HepG2 (cell line): ENCODE measurements at regions not wholly inside any gene's neighbourhood (a gene's known extent, or its start where the extent isn't known, plus 50 kb on each side); places are given as distances from the start of the nearest gene placed in this dataset.

ENCODE experiments used
- ATAC-seq: fragments of 200-7000 bp; cut with Tn5 transposase; 3 replicates; pipeline ENCODE4 v1.9.1; 2020; ENCODE audit warnings: mild to moderate bottlenecking, moderate library complexity
- BruUV-seq: library from RNA; stranded (reverse); fragments of 400-500 nt; replicated peaks from 2 replicates; lab custom pipeline; 2021; lab: Mats Ljungman, UMichigan
- CTCF ChIA-PET: fragments of 300-600 bp; formaldehyde crosslinking; extraction: SDS; loops from one replicate; lab custom pipeline; 2021; ENCODE audit warnings: low total read pairs, inconsistent platforms, low intra/inter-chr PET ratio; lab: Yijun Ruan, JAX
- POLR2A ChIA-PET: fragments of 350-600 bp; sonication (Branson Sonifier 250); formaldehyde crosslinking; loops from one replicate; lab custom pipeline; 2020; ENCODE audit warnings: antibody characterized with exemption, inconsistent platforms; lab: Yijun Ruan, JAX
- DNase-seq: peaks from one replicate; pipeline ENCODE4 v3.0.0-alpha.2; 2015; ENCODE audit warnings: low spot score
- FAIRE-seq: peaks from 3 replicates; lab custom pipeline; 2011; peaks lifted over from hg19 to GRCh38; lab: Jason Lieb, UNC
- H2AFZ ChIP-seq: one replicate; pipeline ENCODE4 v1.6.1; 2011; ENCODE audit warnings: low read length, inconsistent platforms
- H3K27ac ChIP-seq: fragments of 300-600 bp; 3 replicates; pipeline ENCODE4 v1.8.0; 2011; ENCODE audit warnings: mixed run types, mild to moderate bottlenecking, mixed read lengths, low read length, inconsistent platforms; ENCODE audit not compliant: insufficient read depth; ENCODE audit errors: extremely low read length
- H3K27me3 ChIP-seq, 2 experiments: fragments of 200-600 bp in 1 of 2; 2 replicates in 1 of 2; 3 replicates in 1 of 2; pipeline versions ENCODE4 v1.6.0 to v1.8.0; 2011; ENCODE audit warnings: low read length in 2 of 2, mild to moderate bottlenecking in 2 of 2, moderate library complexity in 2 of 2, inconsistent platforms in 1 of 2; ENCODE audit not compliant: insufficient read depth in 2 of 2, control insufficient read depth in 1 of 2
- H3K36me3 ChIP-seq, 2 experiments: fragments of 200-600 bp in 1 of 2; replicated peaks in 1 of 2; 2 replicates in 1 of 2; 3 replicates in 1 of 2; pipeline versions ENCODE4 v1.5.1 to v1.8.0; 2011; ENCODE audit warnings: low read length in 2 of 2, inconsistent platforms in 1 of 2; ENCODE audit not compliant: insufficient read depth in 2 of 2, control insufficient read depth in 1 of 2
- H3K4me1 ChIP-seq: 2 replicates; pipeline ENCODE4 v1.5.1; 2012; ENCODE audit warnings: low read length, inconsistent platforms; ENCODE audit not compliant: insufficient read depth
- H3K4me2 ChIP-seq: 2 replicates; pipeline ENCODE4 v1.6.0; 2011; ENCODE audit warnings: low read depth, low read length, inconsistent platforms
- H3K4me3 ChIP-seq, 3 experiments: fragments of 200-600 bp in 1 of 3; sonication (generic), shearing (Covaris generic) in 1 of 3; replicated peaks in 1 of 3; 2 replicates each; pipeline ENCODE4 v1.5.1; 2011 to 2016; ENCODE audit warnings: low read length in 3 of 3, inconsistent platforms in 2 of 3, low read depth in 2 of 3, mild to moderate bottlenecking in 2 of 3, control low read depth in 1 of 3, mixed read lengths in 1 of 3; ENCODE audit not compliant: insufficient read depth in 1 of 3
- H3K79me2 ChIP-seq: one replicate; pipeline ENCODE4 v1.6.1; 2011; ENCODE audit warnings: low read length, inconsistent platforms; ENCODE audit not compliant: insufficient read depth
- H3K9ac ChIP-seq: 2 replicates; pipeline ENCODE4 v1.6.0; 2011; ENCODE audit warnings: mild to moderate bottlenecking, low read depth, low read length, inconsistent platforms; ENCODE audit not compliant: insufficient read depth
- H3K9me3 ChIP-seq: 2 replicates; pipeline ENCODE4 v1.5.1; 2012; ENCODE audit warnings: mild to moderate bottlenecking, low read length
- H4K20me1 ChIP-seq: 2 replicates; pipeline ENCODE4 v1.6.0; 2011; ENCODE audit warnings: inconsistent platforms, mild to moderate bottlenecking, low read length, moderate library complexity; ENCODE audit not compliant: insufficient read depth
- AKAP8 ChIP-seq: sonication (generic); formaldehyde crosslinking; IDR thresholded peaks from 2 replicates; pipeline ENCODE4 v1.5.1; 2020; ENCODE audit warnings: mild to moderate bottlenecking, missing genetic modification reagents
- CREB1 ChIP-seq, 2 experiments: fragments of 450-650 bp in 1 of 2; IDR thresholded peaks; 2 replicates each; pipeline ENCODE4 v1.6.1; 2016 to 2017; ENCODE audit warnings: control low read depth in 1 of 2, mild to moderate bottlenecking in 1 of 2, missing compliant biosample characterization in 1 of 2, missing genetic modification characterization in 1 of 2
- FIP1L1 ChIP-seq: fragments of 200-400 bp; formaldehyde crosslinking; IDR thresholded peaks from 2 replicates; pipeline ENCODE4 v1.6.1; 2018; ENCODE audit warnings: low read depth, mild to moderate bottlenecking, low read length, moderate library complexity, borderline replicate concordance; ENCODE audit not compliant: insufficient read depth
- FOXA1 ChIP-seq, 2 experiments: fragments of 450-650 bp in 1 of 2; sonication (generic) in 1 of 2; formaldehyde crosslinking in 1 of 2; IDR thresholded peaks; 2 replicates each; pipeline versions ENCODE4 v1.4.0 to v1.6.1; 2016 to 2020; ENCODE audit warnings: missing genetic modification reagents in 1 of 2
- FOXO1 ChIP-seq: sonication (generic); formaldehyde crosslinking; IDR thresholded peaks from 2 replicates; pipeline ENCODE4 v1.4.0; 2020; ENCODE audit warnings: missing genetic modification reagents
- KLF9 ChIP-seq: IDR thresholded peaks from 2 replicates; pipeline ENCODE4 v1.6.1; 2016; ENCODE audit warnings: low read depth
- PLRG1 ChIP-seq: fragments of 450-650 bp; conservative IDR thresholded peaks from 2 replicates; pipeline ENCODE4 v1.6.1; 2016
- RARG ChIP-seq: sonication (generic); formaldehyde crosslinking; IDR thresholded peaks from 2 replicates; pipeline ENCODE4 v1.4.0; 2020; ENCODE audit warnings: low read depth, mild to moderate bottlenecking, missing genetic modification reagents
- ZEB1 ChIP-seq: IDR thresholded peaks from 2 replicates; pipeline ENCODE4 v1.6.1; 2012; ENCODE audit warnings: mild to moderate bottlenecking, low read depth, inconsistent platforms; ENCODE audit not compliant: insufficient replicate concordance
- ZNF292 ChIP-seq: sonication (generic); formaldehyde crosslinking; IDR thresholded peaks from 2 replicates; pipeline ENCODE4 v1.8.1; 2022; ENCODE audit warnings: mild to moderate bottlenecking, low read depth, missing genetic modification reagents, borderline replicate concordance
- ZNF619 ChIP-seq: sonication (generic); formaldehyde crosslinking; IDR thresholded peaks from 2 replicates; pipeline ENCODE4 v1.4.0; 2020; ENCODE audit warnings: mild to moderate bottlenecking, missing genetic modification reagents
- ZNF841 ChIP-seq: sonication (generic); formaldehyde crosslinking; IDR thresholded peaks from 2 replicates; pipeline ENCODE4 v1.8.1; 2023; ENCODE audit warnings: missing genetic modification reagents, borderline replicate concordance
- WGBS: methylation state at CpG from one replicate; pipeline ENCODE4 v1.1.6; 2017; ENCODE audit warnings: low lambda C conversion rate; 5-methylcytosine and 5-hydroxymethylcytosine counted together
- in situ Hi-C: cut with HindIII; loops from 2 replicates; pipeline ENCODE4 v1.10.0; 2017; ENCODE audit warnings: low pct_unique_long_range_greater_than_20kb; ENCODE audit not compliant: extremely low pct_ligation_motif_present
- intact Hi-C: fragments of 100-400 bp; cut with micrococcal nuclease; formaldehyde crosslinking; loops from one replicate; pipeline ENCODE4 v1.10.0; 2022; ENCODE audit not compliant: unreplicated experiment
- TF ChIP-seq, protein P1 (sequence below): sonication (generic); formaldehyde crosslinking; IDR thresholded peaks from 2 replicates; pipeline ENCODE4 v1.8.1; 2023; ENCODE audit warnings: mild to moderate bottlenecking, missing genetic modification reagents
- TF ChIP-seq, protein P2 (sequence below): sonication (generic); formaldehyde crosslinking; conservative IDR thresholded peaks from 2 replicates; pipeline ENCODE4 v1.4.0; 2020; ENCODE audit warnings: missing genetic modification reagents
- TF ChIP-seq, protein P3 (sequence below): sonication (generic); formaldehyde crosslinking; IDR thresholded peaks from 2 replicates; pipeline ENCODE4 v1.4.0; 2020; ENCODE audit warnings: missing genetic modification reagents

DNA sequence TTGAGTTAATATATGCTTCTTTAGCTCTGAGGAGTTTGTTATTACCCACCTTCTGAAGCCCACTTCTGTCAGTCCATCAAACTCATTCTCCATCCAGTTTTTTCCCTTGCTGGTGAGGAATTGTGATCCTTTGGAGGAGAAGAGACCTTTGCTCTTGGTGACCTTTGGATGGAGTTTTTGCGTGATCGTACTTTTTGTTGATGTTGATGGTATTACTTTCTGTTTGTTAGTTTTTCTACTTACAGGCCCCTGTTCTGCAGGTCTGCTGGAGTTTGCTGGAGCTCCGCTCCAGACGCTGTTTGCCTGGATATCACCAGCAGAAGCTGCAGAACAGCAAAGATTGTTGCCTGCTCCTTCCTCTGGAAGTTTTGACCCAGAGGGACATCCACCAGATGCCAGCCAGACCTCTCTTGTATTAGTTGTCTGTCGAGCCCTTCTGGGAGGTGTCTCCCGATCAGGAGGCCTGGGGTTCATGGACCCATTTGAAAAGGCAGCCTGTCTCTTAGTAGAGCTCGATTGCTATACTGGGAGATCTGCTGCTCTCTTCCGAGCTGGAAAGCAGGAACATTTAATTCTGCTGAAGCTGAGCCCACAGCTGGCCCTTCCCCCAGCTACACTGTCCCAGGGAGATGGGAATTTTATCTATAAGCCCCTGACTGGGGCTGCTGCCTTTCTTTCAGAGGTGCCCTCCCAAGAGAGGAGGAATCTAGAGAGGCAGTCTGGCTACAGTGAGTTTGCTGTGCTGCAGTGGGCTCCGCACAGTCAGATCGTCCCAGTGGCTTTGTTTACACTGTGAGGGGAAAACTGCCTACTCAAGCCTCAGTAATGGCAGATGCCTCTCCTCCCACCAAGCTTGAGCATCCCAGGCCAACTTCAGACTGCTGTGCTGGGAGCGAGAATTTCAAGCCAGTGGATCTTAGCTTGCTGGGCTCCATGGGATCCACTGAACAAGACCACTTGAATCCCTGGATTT lies 445.5 kb downstream of the MAN2A1 start (continued):
- TF ChIP-seq ZNF292 (CRISPR knock-in tag) (peak; percentile 39; the same call in 1 of the 2 replicates), FOXA1 (IDR thresholded peaks at IDR 0.05) (no peak), FOXA1 (CRISPR knock-in tag; IDR thresholded peaks at IDR 0.05) (peak; percentile 42)

DNA sequence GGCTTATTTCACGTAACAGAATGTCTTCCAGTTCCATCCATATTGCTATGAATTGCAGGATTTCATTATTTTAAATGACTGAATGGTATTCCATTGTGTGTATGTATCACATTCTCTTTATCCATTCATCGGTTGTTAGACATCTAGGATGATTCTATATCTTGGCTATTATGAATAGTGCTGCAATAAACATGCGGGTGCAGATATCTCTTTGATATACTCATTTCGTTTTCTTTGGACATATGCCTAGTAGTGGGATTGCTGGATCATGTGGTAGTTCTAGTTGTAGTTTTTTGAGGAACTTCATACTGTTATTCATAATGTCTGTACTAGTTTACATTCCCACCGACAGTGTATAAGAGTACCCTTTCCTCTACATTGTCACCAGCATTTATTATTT lies 460.5 kb downstream of the MAN2A1 start:
- Histone ChIP-seq H3K79me2 (no peaks in the 10 kb centered on the region), H3K4me3 (no peak overlapping the region), H3K36me3 (no peaks in the 10 kb centered on the region), H3K27me3 (0 out of 5 replicates have a peak, but pooled peaks cover 0 to 3% of the 10 kb centered on the region in 2 experiments), H3K9ac (no peak overlapping the region), H3K27ac (no peak overlapping the region), H4K20me1 (no peaks in the 10 kb centered on the region), H3K4me2 (no peak overlapping the region), H3K9me3 (no peaks in the 10 kb centered on the region), H3K4me1 (no peaks in the 10 kb centered on the region), H2AFZ (no peak overlapping the region)
- POLR2A ChIA-PET = no interaction called here
- WGBS = 49% methylated on average over 5 of the region's 5 CpGs
- in situ Hi-C loops = no loop called here
- TF ChIP-seq ZEB1 (no peak), AKAP8 (CRISPR knock-in tag) (no peak), ZNF841 (CRISPR knock-in tag) (no peak), KLF9 (CRISPR knock-in tag) (no peak), FIP1L1 (no peak), ZNF619 (CRISPR knock-in tag) (no peak), RARG (CRISPR knock-in tag) (no peak), CREB1 (IDR thresholded peaks at IDR 0.05) (no peak), CREB1 (CRISPR knock-in tag; IDR thresholded peaks at IDR 0.05) (no peak), PLRG1 (no peak), FOXO1 (no peak)
- TF ChIP-seq, protein P1, sequence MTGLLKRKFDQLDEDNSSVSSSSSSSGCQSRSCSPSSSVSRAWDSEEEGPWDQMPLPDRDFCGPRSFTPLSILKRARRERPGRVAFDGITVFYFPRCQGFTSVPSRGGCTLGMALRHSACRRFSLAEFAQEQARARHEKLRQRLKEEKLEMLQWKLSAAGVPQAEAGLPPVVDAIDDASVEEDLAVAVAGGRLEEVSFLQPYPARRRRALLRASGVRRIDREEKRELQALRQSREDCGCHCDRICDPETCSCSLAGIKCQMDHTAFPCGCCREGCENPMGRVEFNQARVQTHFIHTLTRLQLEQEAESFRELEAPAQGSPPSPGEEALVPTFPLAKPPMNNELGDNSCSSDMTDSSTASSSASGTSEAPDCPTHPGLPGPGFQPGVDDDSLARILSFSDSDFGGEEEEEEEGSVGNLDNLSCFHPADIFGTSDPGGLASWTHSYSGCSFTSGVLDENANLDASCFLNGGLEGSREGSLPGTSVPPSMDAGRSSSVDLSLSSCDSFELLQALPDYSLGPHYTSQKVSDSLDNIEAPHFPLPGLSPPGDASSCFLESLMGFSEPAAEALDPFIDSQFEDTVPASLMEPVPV (CRISPR knock-in tag) = no peak
- TF ChIP-seq, protein P2, sequence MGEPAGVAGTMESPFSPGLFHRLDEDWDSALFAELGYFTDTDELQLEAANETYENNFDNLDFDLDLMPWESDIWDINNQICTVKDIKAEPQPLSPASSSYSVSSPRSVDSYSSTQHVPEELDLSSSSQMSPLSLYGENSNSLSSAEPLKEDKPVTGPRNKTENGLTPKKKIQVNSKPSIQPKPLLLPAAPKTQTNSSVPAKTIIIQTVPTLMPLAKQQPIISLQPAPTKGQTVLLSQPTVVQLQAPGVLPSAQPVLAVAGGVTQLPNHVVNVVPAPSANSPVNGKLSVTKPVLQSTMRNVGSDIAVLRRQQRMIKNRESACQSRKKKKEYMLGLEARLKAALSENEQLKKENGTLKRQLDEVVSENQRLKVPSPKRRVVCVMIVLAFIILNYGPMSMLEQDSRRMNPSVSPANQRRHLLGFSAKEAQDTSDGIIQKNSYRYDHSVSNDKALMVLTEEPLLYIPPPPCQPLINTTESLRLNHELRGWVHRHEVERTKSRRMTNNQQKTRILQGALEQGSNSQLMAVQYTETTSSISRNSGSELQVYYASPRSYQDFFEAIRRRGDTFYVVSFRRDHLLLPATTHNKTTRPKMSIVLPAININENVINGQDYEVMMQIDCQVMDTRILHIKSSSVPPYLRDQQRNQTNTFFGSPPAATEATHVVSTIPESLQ (CRISPR knock-in tag) = no peak
- TF ChIP-seq, protein P3, sequence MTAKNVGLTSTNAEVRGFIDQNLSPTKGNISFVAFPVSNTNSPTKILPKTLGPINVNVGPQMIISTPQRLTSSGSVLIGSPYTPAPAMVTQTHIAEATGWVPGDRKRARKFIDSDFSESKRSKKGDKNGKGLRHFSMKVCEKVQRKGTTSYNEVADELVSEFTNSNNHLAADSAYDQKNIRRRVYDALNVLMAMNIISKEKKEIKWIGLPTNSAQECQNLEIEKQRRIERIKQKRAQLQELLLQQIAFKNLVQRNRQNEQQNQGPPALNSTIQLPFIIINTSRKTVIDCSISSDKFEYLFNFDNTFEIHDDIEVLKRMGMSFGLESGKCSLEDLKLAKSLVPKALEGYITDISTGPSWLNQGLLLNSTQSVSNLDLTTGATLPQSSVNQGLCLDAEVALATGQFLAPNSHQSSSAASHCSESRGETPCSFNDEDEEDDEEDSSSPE (CRISPR knock-in tag) = no peak
- ATAC-seq = no peak
- intact Hi-C loops = no loop called here
- no peak for FAIRE-seq
- CTCF ChIA-PET = no interaction called here
- BruUV-seq = no TSS peak
- no peak for DNase-seq
